A204.1 (cell line): ENCODE measurements at regions not wholly inside any gene's neighbourhood (a gene's known extent, or its start where the extent isn't known, plus 50 kb on each side); places are given as distances from the start of the nearest gene placed in this dataset.
"Not testable (repeated sequence)": the region's sequence is repeated elsewhere in the genome, so short reads cannot be mapped to it uniquely, and the experiment has no call there.

ENCODE experiments used
- FAIRE-seq: peaks from 2 replicates; lab custom pipeline; 2012; peaks lifted over from hg19 to GRCh38; lab: Jason Lieb, UNC

DNA sequence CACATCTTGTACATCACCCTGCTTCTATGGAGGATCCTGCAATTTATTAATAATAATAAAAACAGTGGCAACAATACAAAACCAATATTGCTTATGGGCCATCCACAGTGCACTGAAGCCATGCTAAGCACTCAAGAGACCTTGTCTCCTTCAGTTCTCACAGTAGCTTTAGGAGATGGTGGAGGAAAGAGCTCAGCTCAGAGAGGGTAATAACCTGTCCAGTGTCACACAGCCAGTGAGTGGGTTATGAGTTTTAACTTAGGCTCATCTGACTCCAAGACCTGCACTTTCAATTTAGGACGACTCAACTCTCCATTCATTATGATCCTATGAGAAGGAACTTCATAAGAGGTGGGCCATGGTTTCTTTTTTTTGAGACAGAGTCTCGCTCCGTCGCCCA lies 347.6 kb upstream of the RUNX1 start:
- FAIRE-seq = no peak

DNA sequence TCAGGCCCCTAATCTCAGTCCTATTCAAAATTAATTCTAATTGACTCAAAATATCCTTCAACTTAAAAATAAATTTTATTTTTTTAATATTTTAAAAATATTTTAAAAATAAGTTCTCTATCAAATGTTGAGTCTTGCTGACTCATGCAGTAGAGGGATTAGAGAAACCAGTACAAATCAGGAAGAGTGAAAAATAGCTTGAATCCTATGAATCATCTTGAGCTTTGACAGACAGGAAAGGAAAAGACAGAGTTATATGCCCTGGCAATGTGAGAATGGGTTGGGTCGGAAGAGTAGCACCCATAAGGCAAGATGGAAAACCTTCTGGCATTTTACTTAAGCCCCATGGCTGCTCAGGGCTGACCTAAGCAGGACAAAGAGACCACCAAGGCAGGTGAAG lies 346.6 kb upstream of the RUNX1 start:
- FAIRE-seq = no peak

GRCh38 chr21:35394634-35395369 lies 345.7 kb upstream of the RUNX1 start:
- FAIRE-seq = no peak

DNA sequence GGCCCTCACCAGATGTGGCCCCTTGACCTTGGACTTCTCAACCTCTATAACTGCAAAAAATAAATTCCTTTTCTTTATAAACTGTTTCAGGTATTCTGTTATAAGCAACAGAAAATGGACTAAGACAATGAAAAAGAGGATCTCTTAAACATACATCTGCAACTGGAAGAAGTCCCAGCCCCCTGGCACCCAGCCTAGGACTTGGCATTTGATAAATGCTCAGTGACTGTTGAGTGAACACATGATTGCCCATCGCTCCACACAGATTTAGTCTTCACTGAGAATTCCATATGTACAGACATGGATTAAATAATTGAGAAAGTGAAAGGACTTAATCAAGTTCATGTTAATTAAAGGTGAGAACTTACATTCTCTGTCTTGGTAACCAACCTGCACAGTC lies 344.9 kb upstream of the RUNX1 start:
- FAIRE-seq = no peak

GRCh38 chr21:35390013-35390776 lies 341.1 kb upstream of the RUNX1 start:
- FAIRE-seq = no peak

DNA sequence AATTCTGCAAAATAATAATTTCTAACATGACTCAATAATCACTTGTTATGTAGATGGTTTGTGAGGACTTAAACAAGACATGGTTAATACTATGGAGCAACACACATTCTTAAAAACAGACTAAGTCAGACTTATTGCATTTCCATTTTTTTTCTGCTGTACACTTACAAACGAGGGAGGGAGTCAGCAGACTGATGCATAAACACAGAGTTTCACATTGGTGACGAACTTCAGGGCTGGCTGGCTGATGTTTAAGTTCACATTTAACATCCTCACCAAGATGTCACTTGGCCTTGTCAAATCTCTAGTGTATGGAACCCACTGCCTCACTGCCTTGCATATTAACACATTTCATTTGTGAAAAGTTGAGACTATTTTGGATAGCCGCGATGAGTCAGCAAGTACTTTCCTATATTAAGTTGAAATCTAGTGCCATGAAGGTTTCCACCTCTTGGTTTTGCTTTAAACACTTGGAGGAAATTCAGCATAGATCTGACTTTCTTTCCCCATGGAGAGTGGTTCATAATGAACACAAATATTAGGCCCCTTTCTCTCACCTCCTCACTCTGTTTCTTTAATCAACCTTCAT lies 337.5 kb upstream of the RUNX1 start:
- no peak for FAIRE-seq

GRCh38 chr21:35384375-35384774 lies 335.3 kb upstream of the RUNX1 start:
- FAIRE-seq = no peak

- no peak for FAIRE-seq
These were observed 333.6 kb upstream of the RUNX1 start for GRCh38 chr21:35382696-35383095.

GRCh38 chr21:35381743-35382310 lies 332.7 kb upstream of the RUNX1 start:
- FAIRE-seq = no peak

DNA sequence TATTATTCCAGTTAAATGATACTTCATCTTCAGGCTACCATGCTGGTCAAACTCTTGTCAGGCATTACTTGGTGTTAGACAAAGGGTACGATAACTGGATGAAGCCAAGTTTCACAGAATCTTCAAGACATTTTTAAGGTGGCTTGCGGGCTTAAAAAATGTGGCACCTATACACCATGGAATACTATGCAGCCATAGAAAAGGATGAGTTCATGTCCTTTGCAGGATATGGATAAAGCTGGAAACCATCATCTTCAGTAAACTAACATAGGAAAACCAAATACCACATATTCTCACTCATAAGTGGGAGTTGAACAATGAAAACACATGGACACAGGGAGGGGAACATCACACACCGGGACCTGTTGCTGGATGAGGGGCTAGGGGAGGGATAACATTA lies 331.2 kb upstream of the RUNX1 start:
- not testable (repeated sequence) for FAIRE-seq

GRCh38 chr21:35378881-35379280 lies 329.8 kb upstream of the RUNX1 start:
- FAIRE-seq = no peak

GRCh38 chr21:35377505-35378090 lies 328.5 kb upstream of the RUNX1 start:
- FAIRE-seq = no peak

GRCh38 chr21:35376406-35377135 lies 327.5 kb upstream of the RUNX1 start:
- FAIRE-seq = no peak

GRCh38 chr21:35375115-35375514 lies 326.0 kb upstream of the RUNX1 start:
- FAIRE-seq = no peak

DNA sequence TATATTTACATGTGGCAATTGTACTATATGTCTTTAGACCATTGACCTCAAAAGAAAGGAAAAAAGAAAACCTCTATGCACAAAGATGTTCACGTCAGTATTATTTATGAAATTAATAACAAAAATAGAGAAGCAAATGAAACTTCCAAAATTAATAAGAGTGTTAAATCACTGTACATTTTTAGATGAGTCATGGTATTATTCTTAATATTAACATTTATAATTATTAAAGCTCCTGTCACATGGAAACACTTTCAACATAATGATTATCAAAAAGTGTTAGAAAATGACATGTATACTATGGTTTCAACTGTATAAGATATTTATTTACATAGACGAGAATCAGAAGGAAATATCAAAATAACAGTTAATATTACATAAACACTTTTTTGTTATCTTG lies 324.9 kb upstream of the RUNX1 start:
- no peak for FAIRE-seq

DNA sequence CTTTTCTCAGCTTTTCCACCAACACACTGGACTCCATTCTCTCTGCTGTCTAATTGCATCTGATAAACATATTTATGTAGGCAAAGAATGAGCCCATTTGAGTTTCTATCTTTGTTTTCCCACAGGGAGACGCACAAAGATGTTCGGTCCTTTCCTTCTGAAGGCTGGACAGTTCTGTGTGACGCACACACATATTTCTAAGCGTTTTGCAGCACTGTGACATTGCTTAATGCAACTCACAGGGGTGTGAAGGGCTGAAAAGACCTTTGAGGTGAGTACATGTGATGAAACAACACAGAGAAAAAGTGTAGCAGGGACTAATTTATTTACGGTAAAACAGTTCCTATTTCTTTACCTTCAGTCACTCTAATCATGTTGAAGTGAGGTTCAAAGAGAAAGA lies 323.1 kb upstream of the RUNX1 start:
- no peak for FAIRE-seq

DNA sequence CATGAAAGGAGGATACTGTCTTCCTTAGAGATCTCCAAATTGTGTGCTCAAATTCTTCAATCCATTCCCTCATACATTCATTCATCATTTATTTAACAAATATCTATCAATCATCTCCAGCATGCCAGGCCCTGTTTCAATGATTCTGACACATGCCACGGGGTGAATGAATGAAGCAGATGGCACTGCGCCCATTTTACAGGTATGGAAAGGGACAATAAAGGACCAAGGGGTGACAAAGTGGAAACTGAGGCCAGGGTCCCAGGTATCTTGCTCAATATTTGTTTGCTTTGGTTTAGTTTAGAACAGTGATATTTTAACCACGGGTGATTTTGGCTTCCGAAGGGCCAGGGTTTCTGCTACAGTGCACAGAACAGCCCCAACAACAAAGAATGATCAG lies 321.6 kb upstream of the RUNX1 start:
- no peak for FAIRE-seq

DNA sequence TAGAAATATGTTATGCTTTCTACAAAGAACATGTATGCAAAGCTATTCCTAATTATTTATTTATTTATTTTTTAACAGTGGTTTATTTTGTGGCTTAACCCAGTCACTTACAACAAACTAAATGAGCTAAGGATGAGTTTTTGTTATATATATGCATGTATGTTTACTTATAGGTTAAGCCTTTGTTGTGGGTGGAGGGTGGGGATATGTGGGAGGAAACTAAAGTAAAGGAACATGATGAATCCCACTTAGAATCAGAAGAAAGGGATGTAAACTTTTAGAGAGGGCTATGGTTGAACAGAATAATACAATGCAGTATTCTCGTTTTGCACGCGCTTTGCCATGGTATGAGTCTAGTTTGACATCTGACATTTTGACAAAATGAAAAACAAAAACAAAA lies 321.0 kb upstream of the RUNX1 start:
- no peak for FAIRE-seq

- no peak for FAIRE-seq
These were observed 319.2 kb upstream of the RUNX1 start for GRCh38 chr21:35368326-35368725.

DNA sequence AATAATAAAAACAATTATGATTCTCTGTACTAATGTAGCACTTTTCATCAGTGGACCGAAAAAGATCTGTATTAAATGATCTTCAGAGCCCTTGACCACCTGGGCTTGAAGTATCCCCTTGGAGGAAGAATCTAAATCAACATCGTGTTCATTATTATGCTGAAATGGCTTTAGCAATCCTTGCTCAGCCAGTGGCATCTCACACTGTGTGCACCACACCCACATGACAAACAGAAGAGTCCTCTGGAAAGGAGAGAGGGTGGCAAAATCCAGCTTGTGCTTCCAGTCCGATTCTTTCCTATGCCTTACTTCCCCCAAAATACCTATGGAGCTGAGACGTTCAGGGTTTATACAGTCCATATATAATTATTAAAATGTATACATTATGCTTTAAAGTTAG lies 318.5 kb upstream of the RUNX1 start:
- no peak for FAIRE-seq

DNA sequence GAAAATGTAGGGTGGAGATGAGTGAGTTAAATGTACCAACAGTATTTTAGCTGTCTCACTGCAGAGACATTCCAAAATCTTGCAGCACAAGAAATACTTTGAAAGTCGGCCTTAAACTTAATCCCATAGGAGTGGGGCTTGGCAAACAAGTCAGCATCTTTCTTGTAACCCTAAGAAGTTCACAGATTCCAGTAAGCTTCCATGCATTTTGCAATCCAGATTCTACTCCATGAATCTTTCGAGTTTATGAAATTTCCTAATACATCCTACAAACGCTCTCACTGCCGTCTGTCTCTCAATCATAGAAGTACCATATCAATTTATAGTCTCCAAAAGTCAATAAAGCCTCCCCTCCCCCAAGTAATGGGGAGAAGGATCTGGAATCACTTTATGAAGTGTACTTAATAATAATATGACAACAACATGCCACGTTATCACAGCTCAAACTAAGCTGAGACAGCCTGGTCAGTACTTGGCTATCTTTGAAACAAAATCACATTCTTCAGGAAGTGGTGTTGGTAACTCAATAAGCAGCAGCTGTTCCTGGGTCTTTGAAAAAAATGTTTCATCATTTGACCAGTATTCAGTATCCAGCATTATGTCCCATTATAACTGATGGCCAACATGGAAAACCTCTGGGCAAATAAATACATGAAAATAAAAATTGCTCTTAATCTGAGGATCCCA lies 317.4 kb upstream of the RUNX1 start:
- no peak for FAIRE-seq

GRCh38 chr21:35363458-35363857 lies 314.4 kb upstream of the RUNX1 start:
- FAIRE-seq = no peak
